ENCODE measurements at regions not wholly inside any gene's neighbourhood (a gene's known extent, or its start where the extent isn't known, plus 50 kb on each side); places are given as distances from the start of the nearest gene placed in this dataset.

DNA sequence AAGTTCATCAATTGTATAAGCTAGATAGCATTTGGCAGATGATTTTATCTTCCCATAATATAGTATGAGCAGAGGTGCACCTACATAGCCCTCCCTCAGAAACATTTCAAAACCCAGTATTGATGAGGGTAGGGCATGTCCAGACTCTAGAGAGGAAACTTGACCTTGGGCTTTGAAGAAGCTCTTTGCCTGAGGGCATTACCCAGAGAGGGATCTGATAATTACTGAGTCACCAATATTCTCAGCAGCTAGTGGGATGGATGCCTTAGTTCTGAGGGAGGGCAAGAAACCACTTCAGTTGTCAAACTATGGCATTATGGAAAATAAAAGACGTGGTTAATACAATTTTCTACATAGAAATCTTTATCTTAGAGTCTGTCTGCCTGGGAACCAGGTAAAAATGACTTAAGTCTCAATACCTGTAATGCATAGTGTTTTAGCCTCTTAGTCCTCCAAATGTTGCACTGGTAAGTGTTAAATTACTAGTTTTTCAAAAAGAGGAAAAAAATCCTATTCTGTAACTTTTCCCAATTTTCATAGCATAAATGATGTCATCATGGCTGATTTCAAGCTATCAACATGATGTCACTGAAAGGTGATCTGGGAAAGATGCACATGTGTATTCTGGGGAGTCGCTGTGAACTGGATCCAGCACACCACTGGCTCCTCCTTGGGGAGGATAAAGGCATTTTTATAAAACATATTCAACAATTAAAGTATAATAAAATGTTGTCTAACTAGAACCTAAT is 809.0 kb downstream of the KCTD16 start:
- DNase-seq (ENCODE audit: low read depth, low spot score) = no peak

DNA sequence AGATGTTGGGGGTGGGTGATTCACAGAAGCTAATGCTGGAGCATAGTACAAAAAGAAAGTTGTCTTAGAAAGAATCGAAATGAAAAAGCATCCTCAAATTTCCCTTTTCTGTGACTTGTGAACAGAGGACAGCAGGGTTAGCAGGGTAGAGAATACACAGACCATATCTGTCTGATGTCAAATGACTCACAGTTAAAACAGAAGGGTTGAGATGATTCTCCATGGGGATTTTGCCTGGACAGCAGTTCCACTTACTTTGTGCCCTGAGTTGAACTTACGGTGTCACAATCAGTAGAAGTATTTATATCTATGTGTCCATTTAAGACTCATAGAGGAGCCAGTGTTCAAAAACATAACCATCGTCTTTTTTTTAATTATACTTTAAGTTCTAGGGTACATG is 801.6 kb downstream of the KCTD16 start:
- DNase-seq (ENCODE audit: low read depth, low spot score) = no peak

DNA sequence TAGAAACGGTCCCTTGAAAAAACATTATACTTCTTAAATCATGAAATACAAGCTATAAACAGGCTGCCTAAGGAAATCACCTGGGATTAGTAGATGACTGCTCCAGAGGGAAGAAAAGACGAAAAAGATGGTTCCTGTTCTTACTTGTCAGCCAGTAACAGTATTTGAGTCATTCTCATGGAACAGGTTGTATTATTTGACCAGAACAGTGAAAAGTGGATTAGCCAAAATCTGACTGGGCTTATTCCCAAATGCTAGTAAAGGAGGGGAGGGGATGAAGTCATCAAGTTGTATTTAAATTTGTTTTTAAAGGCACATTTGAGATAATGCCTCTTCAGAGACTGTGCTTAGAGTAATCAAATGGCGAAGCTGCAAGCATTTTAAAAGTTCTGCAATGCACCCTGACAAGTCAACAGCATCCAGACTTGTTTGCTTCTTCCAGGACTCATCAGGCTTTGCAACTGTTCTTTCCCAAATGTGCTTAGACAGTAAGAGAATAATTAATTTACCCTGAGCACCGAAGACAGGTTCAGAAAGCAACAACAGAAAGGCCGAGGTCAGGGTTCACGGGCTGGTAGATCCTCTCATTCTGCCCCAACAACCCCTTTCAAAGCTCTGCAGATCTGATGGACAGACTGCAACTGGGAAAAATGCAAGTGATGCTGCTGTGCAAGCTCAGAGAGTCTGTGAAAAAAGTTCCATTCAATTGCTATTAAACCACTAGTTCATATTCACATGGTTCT is 800.6 kb downstream of the KCTD16 start:
- DNase-seq (ENCODE audit: low read depth, low spot score) = no peak

DNA sequence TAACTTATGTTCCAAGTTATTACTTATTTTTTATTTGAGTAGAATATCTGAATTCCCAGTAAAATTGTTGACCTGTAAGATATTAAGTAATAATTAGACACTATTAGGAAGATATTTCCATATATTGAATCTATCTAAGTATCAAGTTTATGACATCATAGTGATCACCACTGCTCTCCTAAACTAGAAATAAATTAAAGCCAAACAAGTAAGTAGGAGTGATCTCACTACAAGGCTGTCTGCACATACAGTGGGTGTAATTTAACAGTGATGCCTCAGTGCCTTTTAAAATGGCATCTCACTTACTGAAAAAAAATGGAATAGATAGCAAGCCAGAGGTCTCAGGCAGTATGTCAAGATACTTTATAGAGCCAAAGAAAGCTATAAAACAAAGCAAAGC is 789.6 kb downstream of the KCTD16 start:
- DNase-seq (ENCODE audit: low read depth, low spot score) = no peak

DNA sequence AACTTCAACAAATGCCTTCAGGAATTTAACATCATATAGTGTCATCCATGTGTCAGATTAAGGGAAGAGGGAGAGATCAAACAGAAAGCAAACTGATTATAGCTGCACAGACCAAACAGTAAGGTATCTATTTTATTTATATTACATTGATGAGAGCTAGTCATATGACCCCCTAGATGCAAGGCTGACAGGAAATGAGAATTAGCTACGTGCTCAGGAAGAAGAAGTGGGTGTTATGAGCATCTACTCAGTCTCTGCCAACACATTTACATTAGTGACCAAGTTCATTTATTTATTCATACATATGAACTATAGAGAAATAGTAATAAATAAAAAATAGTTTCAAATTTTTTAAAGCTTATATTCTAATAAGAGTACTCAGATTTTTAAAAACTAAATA is 787.3 kb downstream of the KCTD16 start:
- DNase-seq (ENCODE audit: low read depth, low spot score) = no peak

DNA sequence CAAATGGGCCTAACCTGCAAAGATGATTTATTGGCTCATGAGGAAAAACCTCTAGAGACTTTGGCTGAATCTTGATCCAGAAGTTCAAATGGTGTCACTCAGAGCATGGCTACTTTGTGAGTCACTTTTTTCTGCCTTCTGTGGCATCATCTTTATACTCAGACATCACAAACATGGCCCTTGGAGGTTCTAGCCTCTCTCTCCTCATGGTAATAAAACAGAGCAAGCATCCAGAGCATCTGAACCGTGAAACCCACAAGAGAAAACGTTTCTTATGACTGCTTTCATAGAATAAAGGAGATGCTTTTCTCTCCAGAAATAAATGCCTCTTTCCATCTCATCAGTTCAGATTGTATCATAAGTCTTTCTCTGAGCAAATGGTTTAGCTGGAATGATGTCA is 780.3 kb downstream of the KCTD16 start:
- DNase-seq (ENCODE audit: low read depth, low spot score) = no peak

DNA sequence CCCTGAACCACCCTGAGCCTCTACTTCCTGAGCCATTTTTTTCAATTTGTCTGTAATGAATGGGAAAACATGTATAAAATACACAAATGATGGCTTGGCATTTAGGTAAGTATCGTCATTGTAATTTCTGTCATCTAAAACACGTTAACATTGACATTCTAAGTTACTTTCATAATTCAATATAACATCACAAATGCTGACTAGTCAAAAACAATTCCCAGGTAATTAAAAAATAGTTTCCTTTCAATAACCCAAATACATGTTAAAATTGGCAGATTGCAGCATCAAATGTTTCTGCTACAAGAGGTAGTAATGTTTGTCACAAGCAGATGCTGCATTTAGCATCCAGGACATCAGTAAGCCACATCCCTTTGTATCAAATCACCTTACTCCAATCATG is 776.4 kb downstream of the KCTD16 start:
- DNase-seq (ENCODE audit: low read depth, low spot score) = no peak

DNA sequence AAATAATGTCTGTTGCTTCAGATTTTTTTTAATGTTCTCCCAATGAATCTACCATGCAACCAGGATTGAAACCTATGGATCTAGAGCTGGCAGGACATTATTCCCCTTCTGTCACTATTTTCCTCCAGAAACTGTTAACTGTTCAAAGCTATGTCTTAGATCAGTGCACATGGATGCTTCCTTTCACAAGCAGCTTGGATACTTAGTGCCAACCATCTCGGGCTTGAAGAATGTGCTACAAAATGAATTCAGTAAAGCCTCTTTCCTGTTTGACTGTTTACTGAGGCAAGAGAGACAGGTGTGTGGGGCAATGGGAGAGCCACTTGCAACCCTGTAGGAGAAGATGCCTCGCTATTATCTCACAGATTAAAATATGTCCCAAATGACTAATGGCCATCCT is 774.8 kb downstream of the KCTD16 start:
- DNase-seq (ENCODE audit: low read depth, low spot score) = no peak

DNA sequence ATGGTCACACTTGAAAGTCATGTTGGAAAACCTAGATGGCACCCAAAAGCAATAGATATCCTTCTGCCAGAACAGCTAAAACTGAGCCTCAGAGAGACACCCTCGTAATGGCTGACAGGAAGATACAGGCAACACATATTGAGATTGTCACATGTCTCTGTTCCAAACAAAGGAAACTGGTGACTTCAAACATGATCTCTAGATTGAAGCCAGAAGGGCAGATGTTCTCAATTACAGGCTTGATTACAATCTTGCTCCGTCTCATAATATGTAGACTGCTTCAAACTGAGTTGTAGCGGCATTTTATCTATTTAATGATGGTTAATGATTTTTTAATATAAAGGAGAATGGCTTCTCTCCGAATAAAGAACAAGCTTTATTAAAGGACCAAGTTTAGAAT is 774.3 kb downstream of the KCTD16 start:
- DNase-seq (ENCODE audit: low read depth, low spot score) = no peak

DNA sequence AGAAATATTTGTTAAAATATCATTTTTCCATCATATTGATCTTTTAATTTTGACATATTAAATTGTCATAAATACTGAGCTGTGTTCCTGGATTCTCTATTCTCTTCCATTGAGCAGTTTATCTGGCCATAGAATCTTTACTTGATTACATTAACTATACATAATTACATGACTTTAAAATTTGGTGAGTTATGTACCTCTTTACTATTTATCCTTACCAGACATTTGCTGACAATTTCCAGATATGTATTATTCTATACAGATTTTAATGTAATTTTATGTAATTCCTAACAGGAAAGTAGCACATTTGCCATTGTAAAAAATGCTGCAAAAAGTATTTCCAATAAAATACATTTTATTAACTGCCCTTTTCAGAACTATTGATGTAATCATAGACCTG is 770.3 kb downstream of the KCTD16 start:
- no peak for DNase-seq (ENCODE audit: low read depth, low spot score)

DNA sequence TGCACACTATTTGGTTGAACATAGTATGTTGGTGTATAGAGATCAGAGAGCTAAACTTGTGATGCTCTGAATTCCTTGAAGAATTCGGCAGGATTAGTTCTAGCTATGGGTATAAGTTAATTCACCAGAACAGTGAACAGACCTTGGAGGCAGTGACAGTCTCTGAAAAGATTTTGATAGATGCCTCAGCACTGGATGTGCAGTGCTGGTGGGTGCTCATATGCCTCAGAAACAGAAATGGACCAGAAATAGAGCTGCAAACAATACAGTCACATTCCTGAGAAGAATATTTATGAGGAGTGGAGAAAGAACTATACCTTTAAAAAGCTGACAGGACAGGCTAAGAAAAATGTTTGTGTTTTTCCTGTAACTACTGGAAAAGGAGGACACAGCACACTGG is 747.7 kb downstream of the KCTD16 start:
- DNase-seq (ENCODE audit: low read depth, low spot score) = no peak

DNA sequence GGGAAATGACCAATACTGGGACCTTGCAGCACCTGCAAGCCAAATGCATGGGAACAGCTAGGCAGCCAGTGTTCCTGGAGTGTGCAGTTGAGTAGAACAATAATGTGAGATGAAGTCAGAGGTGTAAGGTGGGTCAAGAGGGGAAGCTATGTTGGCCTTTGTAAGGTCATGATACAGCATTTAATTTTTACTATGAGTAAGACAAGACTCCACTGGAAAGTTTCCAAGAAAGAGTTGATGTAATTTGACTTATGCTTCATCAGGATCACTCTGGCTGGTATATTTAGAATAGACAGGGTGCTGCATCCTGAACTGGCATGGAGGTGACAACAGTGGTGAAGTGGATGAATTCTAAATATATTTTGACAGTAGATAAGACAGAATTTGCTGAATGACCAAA is 744.8 kb downstream of the KCTD16 start:
- no peak for DNase-seq (ENCODE audit: low read depth, low spot score)

DNA sequence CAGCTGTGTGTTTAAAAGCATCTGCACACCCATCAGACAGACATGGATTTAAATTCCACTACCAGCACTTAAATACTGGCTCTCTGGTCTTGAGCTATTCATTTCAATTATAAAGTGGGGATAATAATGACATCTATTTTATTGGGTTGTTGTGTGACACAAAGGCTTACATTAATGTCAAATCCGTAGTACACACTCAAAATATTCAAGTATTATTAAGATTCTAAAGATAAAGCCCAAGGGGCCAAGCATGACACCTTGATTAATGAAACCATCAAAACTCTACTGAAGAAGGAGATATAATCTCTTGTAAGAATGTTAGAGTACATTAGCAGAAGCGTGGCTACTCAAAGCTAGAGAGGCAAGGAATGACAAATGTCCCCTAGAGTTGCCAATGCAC is 743.0 kb downstream of the KCTD16 start:
- DNase-seq (ENCODE audit: low read depth, low spot score) = no peak

DNA sequence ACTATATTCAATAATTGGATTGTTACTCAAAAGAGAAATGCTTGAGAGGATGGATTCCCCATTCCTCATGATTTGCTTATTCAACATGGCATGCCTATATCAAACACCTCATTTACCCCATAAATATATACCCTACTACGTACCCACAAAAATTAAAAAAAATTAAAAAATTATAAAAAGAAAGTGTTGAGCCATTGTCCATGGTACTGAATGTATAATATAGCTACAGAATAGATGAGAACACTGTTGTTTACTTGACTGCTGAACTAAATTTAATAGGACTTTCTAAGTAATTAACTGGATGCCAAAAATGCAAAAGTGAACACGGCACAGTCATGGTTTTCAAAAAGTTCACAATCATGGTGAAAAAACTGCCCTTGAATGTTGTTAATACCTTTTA is 725.8 kb downstream of the KCTD16 start:
- no peak for DNase-seq (ENCODE audit: low read depth, low spot score)

DNA sequence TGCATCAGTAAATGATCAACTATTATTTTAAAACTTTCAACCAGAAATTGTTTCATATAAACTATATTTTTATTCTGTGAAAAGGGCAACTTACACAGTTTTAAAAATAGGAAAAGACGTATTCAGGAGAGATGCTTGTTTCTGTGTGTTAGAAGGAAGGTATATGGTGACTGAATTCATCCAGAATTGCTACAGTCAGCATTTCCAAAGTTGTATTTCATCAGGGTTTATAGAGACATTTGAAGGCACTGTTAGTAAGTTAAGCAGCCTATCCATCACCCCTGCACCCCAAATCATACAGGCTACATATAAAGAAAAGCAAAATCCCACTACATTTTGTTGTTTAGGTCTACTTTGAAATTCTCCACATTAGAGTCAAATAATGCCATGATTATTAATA is 716.0 kb downstream of the KCTD16 start:
- no peak for DNase-seq (ENCODE audit: low read depth, low spot score)

DNA sequence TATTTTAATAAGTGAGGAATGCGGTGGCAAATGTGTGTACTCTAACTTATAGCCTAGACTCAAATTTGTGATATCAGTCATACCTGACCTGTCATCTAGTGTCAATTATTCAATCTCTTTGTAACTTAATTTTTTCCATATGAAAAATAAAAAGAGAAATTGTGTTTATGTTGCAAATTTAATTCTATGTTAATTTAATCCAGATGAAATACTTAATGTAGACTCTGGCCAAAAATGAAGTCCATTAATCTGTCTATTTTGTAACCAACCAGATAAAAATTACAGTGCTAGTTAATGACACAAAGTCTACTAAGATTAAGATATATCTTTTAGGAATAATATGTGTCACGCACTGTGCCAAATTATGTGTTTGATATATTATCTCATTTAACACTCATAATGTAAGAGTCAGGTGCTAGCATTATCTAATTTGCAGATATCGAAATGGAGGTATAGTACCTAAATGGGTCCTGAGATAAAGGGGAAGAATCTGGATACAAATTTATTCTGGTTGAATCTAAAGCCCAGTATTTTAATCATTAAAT is 712.1 kb downstream of the KCTD16 start:
- no peak for DNase-seq (ENCODE audit: low read depth, low spot score)

DNA sequence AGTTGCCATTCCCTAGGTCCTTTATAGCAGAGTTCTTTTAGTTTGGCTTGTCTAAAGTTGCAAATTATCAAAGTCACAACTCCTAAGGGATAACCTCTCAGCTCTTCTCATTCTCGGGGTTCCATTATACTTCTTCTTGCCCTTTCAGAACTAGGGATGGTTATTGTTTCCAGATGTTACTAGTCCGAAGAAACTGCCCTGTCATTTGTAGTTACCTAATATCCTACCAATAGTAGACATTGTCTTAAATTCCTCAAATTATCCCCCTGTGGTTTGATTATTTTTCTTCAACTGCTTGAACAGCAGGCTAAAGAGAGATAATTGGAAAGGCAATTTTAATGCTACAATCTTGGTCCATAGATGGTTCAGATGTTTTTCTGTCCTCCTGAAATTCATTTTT is 709.8 kb downstream of the KCTD16 start:
- no peak for DNase-seq (ENCODE audit: low read depth, low spot score)

DNA sequence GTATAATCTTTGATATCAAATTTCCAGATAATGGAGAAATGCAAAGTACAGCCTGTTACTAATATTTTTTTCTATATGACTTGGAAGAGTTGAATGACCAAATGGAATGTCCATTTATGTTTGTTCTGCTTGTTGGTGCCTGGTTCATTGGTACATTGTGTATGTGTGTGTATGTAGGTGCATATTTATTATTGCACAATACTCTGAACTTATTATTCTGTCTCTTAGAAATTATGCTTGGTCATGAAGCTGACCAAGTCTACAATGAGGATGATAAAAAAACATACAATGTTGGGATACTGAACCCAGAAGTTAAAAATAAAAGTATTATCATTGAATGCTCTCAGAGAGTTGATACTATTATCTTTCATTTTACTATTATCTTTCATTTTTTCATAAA is 706.3 kb downstream of the KCTD16 start:
- DNase-seq (ENCODE audit: low read depth, low spot score) = no peak

DNA sequence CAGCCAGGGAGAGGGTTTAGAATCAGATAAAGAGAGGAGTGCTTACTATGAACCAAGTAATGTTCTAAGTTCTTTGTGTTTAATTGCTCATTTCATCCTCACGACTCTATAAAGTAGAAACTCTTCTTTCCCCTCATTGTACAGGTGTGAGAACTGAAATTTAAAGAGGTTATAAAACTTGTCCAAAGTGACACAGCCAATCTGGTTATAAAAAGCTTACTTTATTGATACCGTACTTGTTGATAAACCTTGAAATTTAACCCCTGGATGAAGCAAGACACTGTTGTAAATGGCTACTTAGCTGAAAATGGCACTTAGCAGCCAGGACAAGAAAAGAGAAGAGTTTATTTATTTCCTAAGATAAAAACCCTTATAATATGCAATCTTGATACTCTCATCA is 702.4 kb downstream of the KCTD16 start:
- no peak for DNase-seq (ENCODE audit: low read depth, low spot score)

DNA sequence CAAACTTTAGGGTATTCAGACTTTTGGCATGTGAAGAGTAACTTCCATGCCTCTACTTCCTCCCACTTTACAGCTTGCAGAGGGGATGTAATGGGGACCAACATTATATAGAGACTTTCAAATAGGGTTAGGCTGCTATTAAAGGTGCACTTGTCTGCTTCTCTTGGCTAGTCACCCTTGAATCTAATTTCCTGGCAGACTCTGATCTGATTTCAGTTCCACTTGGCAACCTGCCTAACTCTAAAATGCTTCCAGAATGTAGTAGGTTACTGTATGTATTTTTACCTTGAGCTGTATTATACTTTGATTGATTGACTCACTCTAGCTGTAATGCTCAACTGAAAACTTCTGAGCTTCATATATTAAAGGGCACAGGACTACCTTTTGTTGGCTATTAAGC is 693.4 kb downstream of the KCTD16 start:
- DNase-seq (ENCODE audit: low read depth, low spot score) = no peak

DNA sequence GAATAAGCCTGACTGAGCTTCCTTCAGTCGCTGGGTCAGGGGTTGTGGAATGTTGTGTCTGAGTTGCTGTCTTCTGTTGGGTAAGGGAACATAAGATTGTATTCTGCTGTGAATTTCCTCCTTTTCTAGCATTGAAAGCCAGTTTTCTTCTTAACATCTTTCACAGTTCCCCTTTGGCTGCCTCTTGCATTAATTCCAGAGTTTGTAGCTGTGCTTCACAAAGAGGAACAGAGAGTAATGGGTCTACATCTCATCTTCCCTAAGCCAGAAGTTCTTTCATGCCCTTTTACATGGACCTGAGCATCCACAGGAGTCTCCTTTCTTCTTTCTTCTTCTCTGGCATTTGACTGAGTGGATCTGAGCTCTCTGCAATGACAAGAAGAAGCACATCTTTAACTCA is 686.8 kb downstream of the KCTD16 start:
- DNase-seq (ENCODE audit: low read depth, low spot score) = no peak

DNA sequence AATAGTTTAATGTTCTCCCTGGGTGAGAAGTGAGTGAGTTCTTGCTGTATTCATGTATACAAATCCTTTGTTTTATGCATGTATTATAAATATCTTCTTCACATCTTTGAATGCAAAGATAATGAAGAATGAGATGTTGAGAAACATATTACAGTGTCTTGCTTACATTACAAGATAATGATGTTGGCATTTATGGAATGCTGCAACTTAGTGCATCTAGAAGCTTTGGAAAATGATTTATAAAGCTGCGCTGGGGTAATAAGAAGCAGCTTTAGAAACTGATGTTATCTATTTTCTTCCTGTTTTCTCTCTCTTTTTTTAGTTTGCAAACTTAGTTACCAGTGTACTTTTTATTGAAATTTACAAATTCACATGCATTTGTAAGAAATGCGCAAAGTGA is 673.4 kb downstream of the KCTD16 start:
- no peak for DNase-seq (ENCODE audit: low read depth, low spot score)

DNA sequence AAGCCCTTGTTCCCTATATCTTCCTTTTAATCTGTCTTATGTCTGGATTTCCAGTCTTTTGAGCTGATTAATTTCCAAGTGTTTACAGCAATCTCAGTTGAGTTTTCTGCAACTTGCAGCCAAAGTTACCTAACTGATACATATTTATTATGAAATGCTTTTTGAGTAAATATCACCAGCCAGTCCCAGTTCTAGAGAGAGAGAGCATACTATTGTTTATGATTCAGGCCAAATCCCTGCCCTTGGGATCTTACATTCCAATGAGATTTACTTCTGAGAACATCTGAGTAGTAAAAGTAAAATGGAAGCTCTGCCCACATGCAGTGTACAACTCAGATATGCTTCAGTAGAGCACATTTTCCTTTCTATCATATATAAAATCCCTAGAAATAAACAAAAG is 661.7 kb downstream of the KCTD16 start:
- DNase-seq (ENCODE audit: low read depth, low spot score) = no peak

All from iPS DF 19.7 (cell line).